ENCODE measurements at regions not wholly inside any gene's neighbourhood (a gene's known extent, or its start where the extent isn't known, plus 50 kb on each side); places are given as distances from the start of the nearest gene placed in this dataset.

DNA sequence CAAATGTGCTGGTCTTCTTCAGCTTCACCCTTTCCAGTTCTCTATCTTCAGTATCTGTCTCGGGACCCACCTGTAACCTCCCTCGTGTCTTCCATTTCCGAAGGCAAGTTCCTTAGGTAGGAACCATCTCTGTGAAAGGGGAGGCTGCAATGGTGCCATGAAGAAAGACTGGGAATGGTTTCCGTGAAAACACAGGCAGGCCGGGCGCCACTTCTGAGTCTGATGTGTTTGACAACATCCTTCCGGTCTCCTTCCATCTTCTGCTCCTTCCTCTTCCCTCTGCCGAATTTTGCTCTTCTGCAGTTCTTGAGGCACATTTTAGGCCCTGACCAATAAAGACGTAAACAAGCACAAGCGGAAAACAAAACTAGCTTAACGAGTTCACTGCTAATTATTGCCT lies 328.0 kb downstream of the THBS2 start:
- Histone ChIP-seq H3K36me3 (ENCODE audit: control insufficient read depth, insufficient read depth, low read length) (no peaks in the 10 kb centered on the region), H3K18ac (ENCODE audit: low read depth, low read length) (no peak overlapping the region), H3K9ac (ENCODE audit: low read depth, low read length) (no peak overlapping the region), H3K9me1 (ENCODE audit: insufficient read depth, low read length) (no peaks in the 10 kb centered on the region), H4K8ac (ENCODE audit: low read depth in 2 of 2, low read length in 2 of 2) (no peak overlapping the region), H3K27ac (ENCODE audit: insufficient read depth, low read length) (no peak overlapping the region), H4K5ac (ENCODE audit: low read depth, low read length) (no peak overlapping the region), H2BK120ac (ENCODE audit: low read depth, low read length) (no peak overlapping the region), H3K56ac (ENCODE audit: extremely low read depth, insufficient read depth, low read length) (no peak overlapping the region), H2BK5ac (ENCODE audit: low read depth, low read length, poor library complexity, severe bottlenecking) (no peak overlapping the region), H3K23ac (ENCODE audit: low read depth, low read length) (no peak overlapping the region), H3K79me1 (ENCODE audit: low read depth in 1 of 2, low read length in 2 of 2) (no peaks in the 10 kb centered on the region), H3K9me3 (ENCODE audit: control insufficient read depth, insufficient read depth, low read length) (peaks cover 2% of the 10 kb centered on the region; the same call in 1 of the 2 replicates), H3K27me3 (ENCODE audit: control insufficient read depth, insufficient read depth, low read length) (no peaks in the 10 kb centered on the region; the same call in 1 of the 2 replicates), H3K14ac (replicated peaks; ENCODE audit: low read depth, low read length) (no peak overlapping the region), H2AK9ac (replicated peaks; ENCODE audit: low read depth, low read length, poor library complexity) (no peak overlapping the region), H4K20me1 (ENCODE audit: insufficient read depth, low read length) (no peaks in the 10 kb centered on the region), H3K4me1 (ENCODE audit: control insufficient read depth, insufficient read depth, low read length) (no peaks in the 10 kb centered on the region), H3K4ac (ENCODE audit: low read depth, low read length) (no peak overlapping the region), H2AK5ac (ENCODE audit: low read depth, low read length) (no peak overlapping the region), H2AFZ (replicated peaks; ENCODE audit: low read length, poor library complexity) (no peak overlapping the region), H2BK20ac (ENCODE audit: low read depth, low read length) (no peak overlapping the region), H3K4me3 (ENCODE audit: insufficient read depth, low read depth, low read length) (no peak overlapping the region), H3K4me2 (ENCODE audit: low read depth, low read length) (no peak overlapping the region), H4K91ac (ENCODE audit: insufficient read depth, low read depth, low read length) (no peak overlapping the region), H2BK15ac (ENCODE audit: low read depth, low read length) (no peak overlapping the region)
- intact Hi-C loops (cut with micrococcal nuclease): no loop called here
- CTCF ChIA-PET: no interaction called here
- 60% methylated on average over 1 of the region's 11 CpGs; no CpG with 5 or more reads in 1 of the 2 experiments for WGBS, 2 experiments (ENCODE audit: extremely low coverage in 2 of 2, insufficient read length in 1 of 2)
- POLR2A ChIA-PET (ENCODE audit: unreplicated experiment): no interaction called here
- in situ Hi-C loops (cut with MboI; ENCODE audit: low sequenced_read_pairs): no loop called here
- ATAC-seq (ENCODE audit: low read depth): no peak
- dilution Hi-C loops (cut with HindIII; ENCODE audit: low sequenced_read_pairs, unreplicated experiment): no loop called here
- no peak for DNase-seq
- no peak for TF ChIP-seq POLR2A (IDR thresholded peaks at IDR 0.05; ENCODE audit: low read depth, low read length)
- TF ChIP-seq MXI1 (IDR thresholded peaks at IDR 0.05; ENCODE audit: borderline replicate concordance, low read depth, low read length): no peak
- no TSS peak for BruUV-seq (replicated peaks)
